Ovary (tissue), 7 donors: ENCODE measurements at regions not wholly inside any gene's neighbourhood (a gene's known extent, or its start where the extent isn't known, plus 50 kb on each side); places are given as distances from the start of the nearest gene placed in this dataset.

Experiments
- DNase-seq, 5 donors: peaks; one replicate each; pipeline ENCODE4 v3.0.0-alpha.2; 2019 to 2020
- H3K27ac ChIP-seq, 2 donors: fragments of 200-600 bp; one replicate each; pipeline versions ENCODE4 v1.5.1 to v1.8.0; 2019 to 2022
- H3K27me3 ChIP-seq: fragments of 200-600 bp; one replicate; pipeline ENCODE4 v1.8.0; 2022
- H3K36me3 ChIP-seq: fragments of 200-600 bp; sonication (generic); one replicate; pipeline ENCODE4 v1.5.1; 2019
- H3K4me1 ChIP-seq: one replicate; pipeline ENCODE4 v1.8.1; 2013; ENCODE audit warnings: mild to moderate bottlenecking, moderate library complexity; ENCODE audit not compliant: insufficient read depth
- H3K4me3 ChIP-seq: fragments of 200-600 bp; sonication (generic); one replicate; pipeline ENCODE4 v1.5.1; 2017
- H3K9me3 ChIP-seq, 2 donors: fragments of 200-600 bp in 1 of 2; sonication (generic) in 1 of 2; one replicate each; pipeline versions ENCODE4 v1.5.1 to v1.8.1; 2013 to 2019; ENCODE audit warnings: mild to moderate bottlenecking in 1 of 2, moderate library complexity in 1 of 2
- EP300 ChIP-seq: sonication (generic); formaldehyde crosslinking; IDR thresholded peaks from one replicate; pipeline ENCODE4 v1.6.1; 2017; ENCODE audit warnings: antibody characterized with exemption
- POLR2A ChIP-seq: fragments of 450-650 bp; IDR thresholded peaks from one replicate; pipeline ENCODE4 v1.6.1; 2017; ENCODE audit warnings: antibody characterized with exemption, mild to moderate bottlenecking, moderate library complexity
- WGBS, 3 donors: extraction: QIAGEN DNeasy Blood & Tissue Kit in 1 of 3; methylation state at CpG; one replicate each; pipeline versions ENCODE4 v1.1.5 to v1.1.7; 2013 to 2017; 5-methylcytosine and 5-hydroxymethylcytosine counted together
- intact Hi-C, 4 donors: fragments of 100-400 bp; cut with DNase I; formaldehyde crosslinking; loops; one replicate each; pipeline versions ENCODE4 v1.11.0 to v1.15.1; 2022 to 2023
- TF ChIP-seq, protein P1 (sequence below), 3 donors: fragments of 450-650 bp in 2 of 3; fragments of 200-600 bp in 1 of 3; IDR thresholded peaks; one replicate each; pipeline versions ENCODE4 v1.5.1 to v1.8.0; 2016 to 2022; ENCODE audit warnings: antibody characterized with exemption in 3 of 3, mild to moderate bottlenecking in 1 of 3
- donor health status: DM: no; HTN: no; CAD: no; lungs with moderate emphysema.
- donor health status: DM: no; HTN: no; CAD: no.
- donor health status: Bipolar disorder and iron deficiency.
- donor health status: DM: no; HTN: no; CAD: no.
- donor health status: DM: yes; HTN: yes; CAD: no.

DNA sequence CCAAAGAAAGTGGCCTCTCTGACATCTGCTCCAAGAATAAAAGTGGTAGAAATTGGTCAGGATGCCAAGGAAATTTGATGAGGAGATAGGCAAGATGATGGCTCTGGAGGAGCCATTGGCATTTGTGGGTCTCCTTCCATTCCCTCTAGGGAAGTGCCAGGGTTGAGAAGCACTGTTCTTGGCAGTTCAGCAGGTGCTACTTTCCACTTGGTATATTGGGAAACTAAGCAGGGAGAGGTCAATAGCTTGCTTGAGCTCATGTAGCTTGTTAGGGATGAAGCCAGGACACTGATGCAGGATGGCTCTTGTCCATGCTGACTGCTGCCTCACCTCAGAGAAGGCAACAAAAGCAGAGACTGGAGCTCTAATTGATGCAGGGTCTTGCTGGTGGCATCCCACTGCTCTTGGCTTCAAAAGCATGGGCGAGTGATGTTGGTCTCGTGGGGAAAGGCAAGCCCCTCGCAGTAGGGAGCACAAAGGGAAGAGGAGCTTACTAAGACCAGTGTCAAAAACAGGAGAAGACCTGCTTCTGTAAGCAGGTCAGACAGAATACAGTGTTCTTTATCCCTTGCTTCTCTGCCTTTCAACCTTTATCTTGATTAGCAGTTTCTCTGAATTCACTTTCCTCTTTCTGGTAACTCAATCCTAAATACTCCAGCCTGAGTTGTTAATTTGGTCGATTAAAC lies 73.1 kb upstream of the RIPOR2 start:
- Histone ChIP-seq H3K36me3 (no peaks in the 10 kb centered on the region), H3K27ac (no peak overlapping the region), H3K9me3 (no peaks in the 10 kb centered on the region), H3K4me1 (peaks cover 2% of the 10 kb centered on the region), H3K27me3 (no peaks in the 10 kb centered on the region), H3K4me3 (no peak overlapping the region)
- intact Hi-C loops = no loop called here
- DNase-seq = no peak
- TF ChIP-seq, protein P1, sequence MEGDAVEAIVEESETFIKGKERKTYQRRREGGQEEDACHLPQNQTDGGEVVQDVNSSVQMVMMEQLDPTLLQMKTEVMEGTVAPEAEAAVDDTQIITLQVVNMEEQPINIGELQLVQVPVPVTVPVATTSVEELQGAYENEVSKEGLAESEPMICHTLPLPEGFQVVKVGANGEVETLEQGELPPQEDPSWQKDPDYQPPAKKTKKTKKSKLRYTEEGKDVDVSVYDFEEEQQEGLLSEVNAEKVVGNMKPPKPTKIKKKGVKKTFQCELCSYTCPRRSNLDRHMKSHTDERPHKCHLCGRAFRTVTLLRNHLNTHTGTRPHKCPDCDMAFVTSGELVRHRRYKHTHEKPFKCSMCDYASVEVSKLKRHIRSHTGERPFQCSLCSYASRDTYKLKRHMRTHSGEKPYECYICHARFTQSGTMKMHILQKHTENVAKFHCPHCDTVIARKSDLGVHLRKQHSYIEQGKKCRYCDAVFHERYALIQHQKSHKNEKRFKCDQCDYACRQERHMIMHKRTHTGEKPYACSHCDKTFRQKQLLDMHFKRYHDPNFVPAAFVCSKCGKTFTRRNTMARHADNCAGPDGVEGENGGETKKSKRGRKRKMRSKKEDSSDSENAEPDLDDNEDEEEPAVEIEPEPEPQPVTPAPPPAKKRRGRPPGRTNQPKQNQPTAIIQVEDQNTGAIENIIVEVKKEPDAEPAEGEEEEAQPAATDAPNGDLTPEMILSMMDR (IDR thresholded peaks at IDR 0.05) = no peak
- TF ChIP-seq EP300 (no peak), POLR2A (no peak)
- WGBS, 3 donors = 91 to 97% (median 94%) methylated on average over 4 of the region's 4 CpGs

DNA sequence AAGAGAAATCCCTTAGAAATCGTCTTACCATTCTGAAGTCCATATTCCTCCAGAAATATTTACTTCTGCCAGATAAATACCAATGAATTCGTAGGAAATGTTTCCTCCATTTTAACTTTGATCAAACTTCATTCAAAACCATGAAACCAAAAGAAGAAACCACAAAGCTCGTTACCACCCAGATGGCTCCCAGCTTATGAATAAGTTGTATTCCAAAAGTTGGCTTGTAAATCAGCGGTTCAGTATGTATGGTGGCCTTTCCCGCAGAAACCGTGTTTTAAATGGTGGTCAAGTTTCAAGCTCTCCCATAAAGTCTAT lies 73.6 kb upstream of the RIPOR2 start:
- peaks cover 2% of the 10 kb centered on the region for H3K4me1 ChIP-seq
- H3K9me3 ChIP-seq = no peaks in the 10 kb centered on the region
- no peak overlapping the region for H3K27ac ChIP-seq
- no peaks in the 10 kb centered on the region for H3K36me3 ChIP-seq
- no peaks in the 10 kb centered on the region for H3K27me3 ChIP-seq
- H3K4me3 ChIP-seq = no peak overlapping the region
- TF ChIP-seq EP300 (no peak), POLR2A (no peak)
- TF ChIP-seq, protein P1 (IDR thresholded peaks at IDR 0.05) = no peak
- intact Hi-C loops = no loop called here
- DNase-seq = no peak
- WGBS, 3 donors = 91 to 97% (median 92%) methylated on average over 6 of the region's 6 CpGs

DNA sequence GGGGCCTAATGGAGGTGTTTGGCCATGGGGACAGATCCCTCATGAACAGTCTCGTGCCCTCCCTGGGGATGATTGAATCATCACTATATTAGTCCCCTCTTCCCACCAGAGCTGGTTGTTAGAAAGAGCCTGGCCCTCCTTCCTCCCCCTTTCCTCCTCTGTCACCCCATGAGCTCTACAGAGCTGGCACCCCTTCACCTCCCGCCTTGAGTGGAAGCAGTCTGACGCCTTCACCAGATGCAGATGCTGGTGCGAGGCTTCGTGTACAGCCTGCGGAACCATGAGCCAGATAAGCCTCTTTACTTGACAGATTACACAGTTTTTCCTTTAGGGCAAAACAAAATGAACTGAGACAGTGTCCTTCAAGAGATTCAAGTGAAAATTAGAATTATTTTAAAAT lies 74.4 kb upstream of the RIPOR2 start:
- H3K9me3 ChIP-seq = no peaks in the 10 kb centered on the region
- WGBS, 3 donors = 87 to 93% (median 90%) methylated on average over 6 of the region's 6 CpGs
- H3K4me3 ChIP-seq = no peak overlapping the region
- H3K36me3 ChIP-seq = no peaks in the 10 kb centered on the region
- intact Hi-C loops = no loop called here
- no peak for TF ChIP-seq POLR2A
- TF ChIP-seq EP300 = no peak
- TF ChIP-seq, protein P1 (IDR thresholded peaks at IDR 0.05) = no peak
- peaks cover 2% of the 10 kb centered on the region for H3K4me1 ChIP-seq
- DNase-seq = no peak
- H3K27me3 ChIP-seq = no peaks in the 10 kb centered on the region
- no peak overlapping the region for H3K27ac ChIP-seq

DNA sequence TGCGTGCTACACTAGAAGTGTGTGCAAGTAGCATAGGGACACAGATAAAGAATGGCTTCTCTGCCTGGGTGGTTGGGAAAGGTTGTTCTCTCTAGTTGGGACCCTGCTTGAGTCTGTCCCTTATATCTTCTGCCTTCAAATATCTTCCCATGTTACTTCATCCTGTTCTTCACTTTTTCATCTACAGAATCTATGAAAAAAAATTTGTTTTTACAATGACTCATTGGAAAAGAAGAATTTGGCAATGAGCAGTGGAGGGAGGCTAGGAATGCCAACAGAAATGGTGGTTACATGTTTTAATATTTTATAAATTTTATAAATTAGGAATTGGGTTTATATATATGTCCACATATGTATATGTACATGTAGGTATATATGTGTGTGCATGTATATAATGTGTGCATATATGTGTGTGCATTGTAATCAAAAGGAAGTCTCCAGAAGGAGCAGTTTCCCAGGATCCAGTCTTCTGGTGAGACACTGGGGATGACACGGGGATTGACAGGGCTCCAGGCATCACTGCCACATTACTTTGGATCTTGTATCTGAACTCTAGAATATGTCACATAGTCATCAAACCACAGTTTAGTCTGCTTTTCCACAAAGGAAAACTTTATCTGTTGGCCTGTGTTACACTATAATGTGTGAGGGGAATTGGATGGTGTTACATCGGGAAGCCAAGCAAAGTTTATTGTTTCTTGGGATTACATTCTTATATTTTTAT lies 75.3 kb upstream of the RIPOR2 start:
- Histone ChIP-seq H3K27ac (no peak overlapping the region), H3K4me3 (no peak overlapping the region), H3K4me1 (peaks cover 2% of the 10 kb centered on the region), H3K9me3 (no peaks in the 10 kb centered on the region), H3K36me3 (no peaks in the 10 kb centered on the region), H3K27me3 (no peaks in the 10 kb centered on the region)
- DNase-seq = no peak
- 68 to 80% (median 77%) methylated on average over 3 of the region's 3 CpGs for WGBS, 3 donors
- TF ChIP-seq, protein P1 (IDR thresholded peaks at IDR 0.05) = no peak
- intact Hi-C loops = no loop called here
